Right cardiac atrium (tissue), 5 donors: ENCODE measurements at regions not wholly inside any gene's neighbourhood (a gene's known extent, or its start where the extent isn't known, plus 50 kb on each side); places are given as distances from the start of the nearest gene placed in this dataset.
A peak's percentile ranks its signal among the peaks of the same experiment; 100 is the strongest.
"Not testable (repeated sequence)": the region's sequence is repeated elsewhere in the genome, so short reads cannot be mapped to it uniquely, and the experiment has no call there.

ENCODE experiments used
- ATAC-seq, 2 donors: fragments of 200-7000 bp; cut with Tn5 transposase; one replicate each; pipeline versions ENCODE4 v1.8.0 to v1.9.1; 2020; ENCODE audit warnings: moderate library complexity in 2 of 2, mild to moderate bottlenecking in 1 of 2
- DNase-seq, 3 donors: peaks; one replicate each; pipeline ENCODE4 v3.0.0-alpha.2; 2020
- H3K27ac ChIP-seq: one replicate; pipeline ENCODE4 v1.5.1; 2013; ENCODE audit warnings: mild to moderate bottlenecking, low read length, control low read depth, moderate library complexity
- H3K27me3 ChIP-seq: one replicate; pipeline ENCODE4 v1.6.1; 2013; ENCODE audit not compliant: control insufficient read depth, insufficient read depth
- H3K4me1 ChIP-seq: one replicate; pipeline ENCODE4 v1.6.1; 2013; ENCODE audit warnings: low read length; ENCODE audit not compliant: control insufficient read depth, insufficient read depth
- H3K4me3 ChIP-seq: one replicate; pipeline ENCODE4 v1.5.1; 2013; ENCODE audit warnings: low read length, control low read depth
- H3K9me3 ChIP-seq: one replicate; pipeline ENCODE4 v1.6.1; 2013; ENCODE audit warnings: low read length; ENCODE audit not compliant: control insufficient read depth
- WGBS: extraction: QIAGEN DNeasy Blood & Tissue Kit; methylation state at CpG from one replicate; pipeline ENCODE4 v1.1.7; 2013; 5-methylcytosine and 5-hydroxymethylcytosine counted together
- intact Hi-C, 4 donors: fragments of 100-400 bp; cut with DNase I; formaldehyde crosslinking; loops; one replicate each; pipeline versions ENCODE4 v1.11.0 to v1.14.0; 2022 to 2023
- donor health status: healthy with polysubstance abuse.
- donor health status: DM: no; HTN: yes; CAD: no.
- donor health status: DM: no; HTN: no; CAD: no.
- donor health status: DM: no; HTN: yes; CAD: no; lungs with severe emphysema.
- donor health status: DM: yes; HTN: yes; CAD: no.

GRCh38 chr3:194189243-194189791, 53.4 kb downstream of the HES1 start:
- peak; percentile 59 to 81 for ATAC-seq

GRCh38 chr3:194191850-194192249, 55.9 kb downstream of the HES1 start:
- H3K27me3 ChIP-seq, H3K4me3 ChIP-seq, H3K27ac ChIP-seq, ATAC-seq, H3K9me3 ChIP-seq, intact Hi-C loops, H3K4me1 ChIP-seq, DNase-seq: not testable (repeated sequence)
- 62% methylated on average over 2 of the region's 2 CpGs for WGBS

More at GRCh38 chr3:194189243-194189791, 53.4 kb downstream of the HES1 start:
- H3K9me3 ChIP-seq: no peaks in the 10 kb centered on the region
- no peak for DNase-seq
- peaks cover 3% of the 10 kb centered on the region for H3K4me1 ChIP-seq
- H3K27me3 ChIP-seq: no peaks in the 10 kb centered on the region
- WGBS: 42% methylated on average over 9 of the region's 9 CpGs
- intact Hi-C loops: no loop called here
- no peak overlapping the region for H3K4me3 ChIP-seq
- no peak overlapping the region for H3K27ac ChIP-seq

GRCh38 chr3:194194051-194194756, 58.3 kb downstream of the HES1 start:
- Histone ChIP-seq H3K9me3 (no peaks in the 10 kb centered on the region), H3K27me3 (no peaks in the 10 kb centered on the region), H3K27ac (no peak overlapping the region), H3K4me3 (no peak overlapping the region), H3K4me1 (peaks cover under 1% of the 10 kb centered on the region)
- ATAC-seq (peak in 1 of 2 donors; percentile 5), DNase-seq (no peak)
- 75% methylated on average over 9 of the region's 9 CpGs for WGBS
- intact Hi-C loops: no loop called here

GRCh38 chr3:194194757-194195085, 58.8 kb downstream of the HES1 start:
- Histone ChIP-seq H3K4me1 (no peaks in the 10 kb centered on the region), H3K27me3 (no peaks in the 10 kb centered on the region), H3K4me3 (no peak overlapping the region), H3K9me3 (no peaks in the 10 kb centered on the region), H3K27ac (no peak overlapping the region)
- peak in 1 of 2 donors; percentile 14 for ATAC-seq
- intact Hi-C loops: no loop called here
- WGBS: 82% methylated on average over 1 of the region's 1 CpG
- DNase-seq: no peak

- Histone ChIP-seq H3K27ac (no peak overlapping the region), H3K27me3 (no peaks in the 10 kb centered on the region), H3K4me1 (no peaks in the 10 kb centered on the region), H3K4me3 (no peak overlapping the region), H3K9me3 (no peaks in the 10 kb centered on the region)
- no peak for DNase-seq
- no peak for ATAC-seq
- whole genome bisulfite sequencing: 97% methylated on average over 3 of the region's 3 CpGs
- intact Hi-C loops: no loop called here
Measured at GRCh38 chr3:194195611-194196010, 59.7 kb downstream of the HES1 start.

- WGBS: 96% methylated on average over 9 of the region's 9 CpGs
- H3K4me3 ChIP-seq: no peak overlapping the region
- DNase-seq: no peak
- intact Hi-C loops: no loop called here
- H3K27me3 ChIP-seq: no peaks in the 10 kb centered on the region
- peaks cover 2% of the 10 kb centered on the region for H3K4me1 ChIP-seq
- no peak for ATAC-seq
- H3K27ac ChIP-seq: no peak overlapping the region
- no peaks in the 10 kb centered on the region for H3K9me3 ChIP-seq
Measured at GRCh38 chr3:194196876-194197275, 60.9 kb downstream of the HES1 start.

GRCh38 chr3:194197396-194197960, 61.5 kb downstream of the HES1 start:
- intact Hi-C loops: no loop called here
- WGBS: 77% methylated on average over 7 of the region's 7 CpGs

GRCh38 chr3:194197981-194198695, 62.2 kb downstream of the HES1 start:
- Histone ChIP-seq H3K4me1 (peaks cover 2% of the 10 kb centered on the region), H3K9me3 (no peaks in the 10 kb centered on the region), H3K27ac (no peak overlapping the region), H3K27me3 (no peaks in the 10 kb centered on the region), H3K4me3 (no peak overlapping the region)
- intact Hi-C loops: no loop called here
- DNase-seq: no peak
- no peak for ATAC-seq
- 96% methylated on average over 9 of the region's 9 CpGs for WGBS

More at GRCh38 chr3:194197396-194197960, 61.5 kb downstream of the HES1 start:
- no peak overlapping the region for H3K4me3 ChIP-seq
- no peaks in the 10 kb centered on the region for H3K9me3 ChIP-seq
- DNase-seq: no peak
- H3K27me3 ChIP-seq: no peaks in the 10 kb centered on the region
- H3K4me1 ChIP-seq: peaks cover 2% of the 10 kb centered on the region
- H3K27ac ChIP-seq: no peak overlapping the region
- no peak for ATAC-seq

- Histone ChIP-seq H3K4me1 (peaks cover 2% of the 10 kb centered on the region), H3K27me3 (no peaks in the 10 kb centered on the region), H3K4me3 (no peak overlapping the region), H3K9me3 (no peaks in the 10 kb centered on the region), H3K27ac (no peak overlapping the region)
- intact Hi-C loops: no loop called here
- ATAC-seq: no peak
- 89% methylated on average over 3 of the region's 3 CpGs for whole genome bisulfite sequencing
- DNase-seq: no peak
Measured at GRCh38 chr3:194198938-194199337, 63.0 kb downstream of the HES1 start.

- Histone ChIP-seq H3K27me3 (no peaks in the 10 kb centered on the region), H3K9me3 (no peaks in the 10 kb centered on the region), H3K27ac (no peak overlapping the region), H3K4me1 (peaks cover 2% of the 10 kb centered on the region), H3K4me3 (no peak overlapping the region)
- intact Hi-C loops: no loop called here
- peak in 1 of 3 donors; percentile 59 for DNase-seq
- 44% methylated on average over 6 of the region's 6 CpGs for WGBS
- peak; percentile 22 to 40 for ATAC-seq
Measured at GRCh38 chr3:194200422-194201081, 64.6 kb downstream of the HES1 start.
